GM20431 (cell line): ENCODE measurements at regions not wholly inside any gene's neighbourhood (a gene's known extent, or its start where the extent isn't known, plus 50 kb on each side); places are given as distances from the start of the nearest gene placed in this dataset.

ENCODE experiments used
- in situ Hi-C: fragments of 300-500 bp; cut with MseI, MboI; formaldehyde crosslinking; loops from one replicate; pipeline ENCODE4 v1.15.0; 2020; ENCODE audit warnings: low sequenced_read_pairs; ENCODE audit not compliant: unreplicated experiment

DNA sequence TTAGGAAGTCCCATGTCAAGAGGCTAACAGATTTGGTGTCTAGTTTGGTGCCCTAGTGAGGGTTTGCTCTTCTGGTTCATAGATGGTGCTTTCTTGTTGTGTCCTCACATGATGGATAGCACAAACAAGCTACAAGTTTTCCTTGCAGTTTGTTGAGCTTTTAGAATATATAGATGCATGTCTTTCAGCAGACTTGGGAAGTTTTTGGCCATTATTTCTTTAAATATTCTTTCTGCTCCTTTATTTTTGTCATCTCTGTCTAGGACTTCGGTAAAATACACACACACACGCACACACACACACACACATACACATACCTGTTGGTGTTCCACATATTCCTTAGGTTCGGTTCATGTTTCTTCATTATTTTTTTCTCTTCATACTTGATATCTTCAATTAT is 81.5 kb upstream of the TEX51 start:
- in situ Hi-C loops = no loop called here

DNA sequence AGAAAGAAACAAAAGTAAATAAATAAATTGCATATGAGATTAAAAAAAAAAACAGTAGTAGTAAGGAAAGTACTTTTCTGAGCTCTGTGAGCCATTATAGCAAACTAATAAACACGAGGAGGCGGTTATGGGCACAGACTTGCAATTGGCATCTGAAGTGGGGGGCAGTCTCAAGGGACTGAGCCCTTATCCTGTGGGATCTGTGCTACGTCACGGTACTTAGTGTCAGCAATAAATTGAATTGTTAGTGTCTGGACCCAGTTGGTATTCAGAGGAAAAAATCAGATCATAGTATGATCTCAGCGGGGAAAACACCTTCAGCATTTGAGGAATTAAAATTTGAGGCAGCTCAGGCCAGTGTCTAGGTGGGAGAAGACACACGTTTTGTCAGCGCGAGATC is 76.6 kb upstream of the TEX51 start:
- in situ Hi-C loops = no loop called here

DNA sequence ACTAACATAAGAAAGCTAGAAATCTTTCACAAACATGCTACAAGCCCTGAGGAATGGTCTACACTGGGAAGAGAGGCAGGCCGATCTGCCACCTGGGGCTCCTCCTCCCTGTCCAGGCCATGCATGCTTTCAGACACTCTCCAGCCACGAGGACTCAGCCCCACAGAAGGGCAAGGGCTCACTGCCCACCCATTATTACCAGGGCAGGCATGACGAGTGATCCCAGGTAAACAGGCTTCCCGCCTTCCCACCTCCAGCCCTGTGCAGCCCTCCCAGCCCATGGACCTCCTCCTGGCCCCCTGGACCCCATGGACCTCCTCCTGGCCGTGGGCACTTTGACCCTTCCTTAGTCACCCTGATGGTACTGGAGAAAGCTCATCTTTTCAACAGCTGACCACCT is 75.8 kb upstream of the TEX51 start:
- in situ Hi-C loops = no loop called here

DNA sequence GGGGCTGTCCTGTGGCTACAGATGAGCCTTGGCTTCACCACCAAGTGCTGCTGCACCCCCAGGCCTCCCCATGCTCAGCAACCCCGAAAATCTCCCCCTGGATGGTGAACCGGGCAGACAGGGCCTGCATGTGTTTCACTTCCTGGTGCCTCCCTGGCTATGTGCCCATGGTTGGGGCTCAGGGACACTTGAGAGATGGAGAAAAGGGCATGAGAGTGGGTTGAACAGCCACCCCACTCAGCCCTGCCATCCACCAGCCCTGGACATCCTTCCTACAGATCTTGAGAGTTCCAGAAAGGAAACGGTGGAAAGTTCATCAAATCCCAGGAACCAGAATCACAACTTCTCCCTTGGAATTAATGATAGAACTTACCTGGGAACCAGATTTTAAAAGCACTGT is 74.7 kb upstream of the TEX51 start:
- in situ Hi-C loops = no loop called here

DNA sequence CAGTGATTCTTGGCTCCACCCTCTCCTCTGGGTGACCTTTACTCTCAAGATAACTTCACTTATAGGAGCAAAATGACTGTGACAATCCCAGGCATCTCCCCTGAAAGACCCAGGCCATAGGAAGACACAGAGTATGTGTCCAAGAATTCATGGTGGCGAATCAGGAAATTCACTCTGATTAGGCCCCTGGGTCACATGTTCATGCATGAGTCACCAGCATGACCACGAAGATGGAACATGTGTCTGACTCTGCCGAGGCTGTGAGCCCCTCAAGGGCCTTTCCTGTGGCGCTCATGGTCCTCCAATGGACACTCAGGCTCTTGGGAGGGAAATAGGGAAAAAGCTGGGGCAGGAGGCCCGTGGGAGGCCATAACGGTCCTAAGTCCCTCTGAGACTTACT is 74.0 kb upstream of the TEX51 start:
- in situ Hi-C loops = no loop called here

GRCh38 chr2:126825316-126825715 is 73.4 kb upstream of the TEX51 start:
- in situ Hi-C loops = no loop called here

- in situ Hi-C loops = no loop called here
These were observed 72.2 kb upstream of the TEX51 start for GRCh38 chr2:126826491-126826890.

GRCh38 chr2:126827371-126827770 is 71.3 kb upstream of the TEX51 start:
- in situ Hi-C loops = no loop called here

DNA sequence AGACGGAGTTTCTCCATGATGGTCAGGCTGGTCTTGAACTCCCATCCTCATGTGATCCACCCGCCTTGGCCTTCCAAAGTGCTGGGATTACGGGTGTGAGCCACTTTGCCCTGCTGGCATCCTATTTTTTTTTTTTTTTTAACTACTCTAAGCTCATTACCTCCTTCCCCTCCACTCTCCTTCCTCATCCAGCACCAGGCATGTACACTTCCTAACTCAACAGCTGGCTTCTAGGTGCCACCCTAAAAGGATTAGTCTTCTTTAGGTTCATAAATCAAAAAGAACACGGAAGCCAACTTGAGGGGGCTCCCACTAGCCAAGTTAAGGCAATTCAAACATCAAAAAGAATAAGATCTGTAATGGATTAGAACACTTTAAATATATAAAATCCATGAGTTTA is 70.6 kb upstream of the TEX51 start:
- in situ Hi-C loops = no loop called here

GRCh38 chr2:126828491-126828890 is 70.2 kb upstream of the TEX51 start:
- in situ Hi-C loops = no loop called here

DNA sequence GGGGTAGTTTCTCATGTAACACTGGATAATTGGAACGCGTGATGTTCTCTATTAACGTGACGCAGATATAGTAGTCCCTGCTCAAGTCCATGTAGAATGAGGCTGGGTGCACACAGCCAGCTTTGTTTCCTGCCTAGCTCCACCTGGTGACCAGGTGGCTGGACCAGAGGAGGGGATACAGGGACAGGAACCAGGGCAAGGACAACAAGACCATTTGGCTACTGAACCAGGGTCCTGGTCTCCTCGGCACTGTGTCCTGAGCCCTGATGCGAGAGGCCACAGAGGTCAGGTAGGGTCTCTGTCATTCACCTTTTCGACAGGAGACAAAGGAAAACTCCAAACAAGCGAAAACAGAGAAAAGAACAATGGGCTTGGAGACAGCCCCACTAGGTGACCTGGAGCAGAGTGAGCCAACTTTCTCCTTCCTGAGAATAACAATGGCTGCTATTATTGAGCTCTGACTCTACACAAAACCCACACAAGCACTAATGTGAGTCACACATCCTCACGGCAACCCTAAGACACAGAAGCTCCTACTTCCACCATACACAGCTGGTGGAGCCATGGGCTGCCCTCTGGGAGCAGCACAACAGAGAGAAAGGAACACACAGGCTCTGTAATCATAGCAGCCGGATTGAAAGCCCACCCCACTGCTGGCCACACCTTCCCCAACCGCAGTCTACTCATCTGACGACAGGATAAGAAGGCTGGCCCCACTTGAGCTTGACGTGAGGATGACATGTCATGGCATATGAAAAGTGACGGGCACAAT is 67.3 kb upstream of the TEX51 start:
- in situ Hi-C loops = no loop called here

GRCh38 chr2:126832014-126832413 is 66.7 kb upstream of the TEX51 start:
- in situ Hi-C loops = no loop called here

GRCh38 chr2:126832757-126833156 is 65.9 kb upstream of the TEX51 start:
- in situ Hi-C loops = no loop called here

GRCh38 chr2:126834006-126834659 is 64.6 kb upstream of the TEX51 start:
- in situ Hi-C loops = no loop called here

DNA sequence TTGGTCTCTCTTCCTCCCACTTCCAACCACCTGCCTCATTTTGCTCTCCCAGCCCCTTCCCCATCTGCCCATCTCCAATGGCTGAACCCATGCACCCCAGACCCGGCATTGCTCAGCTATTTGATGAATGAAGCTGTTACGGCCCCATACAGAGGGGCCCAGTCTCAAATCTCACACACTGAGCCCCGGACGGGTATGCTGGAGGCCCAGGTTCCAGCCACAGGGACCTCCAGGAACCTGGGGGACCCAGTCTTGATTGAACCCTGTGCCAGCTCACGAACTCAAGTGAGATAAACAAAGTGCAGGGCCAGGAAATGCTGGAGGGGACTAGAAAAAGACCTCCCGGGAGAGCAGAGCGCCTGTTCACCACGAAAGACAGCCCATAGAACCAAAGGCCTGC is 63.4 kb upstream of the TEX51 start:
- in situ Hi-C loops = no loop called here

DNA sequence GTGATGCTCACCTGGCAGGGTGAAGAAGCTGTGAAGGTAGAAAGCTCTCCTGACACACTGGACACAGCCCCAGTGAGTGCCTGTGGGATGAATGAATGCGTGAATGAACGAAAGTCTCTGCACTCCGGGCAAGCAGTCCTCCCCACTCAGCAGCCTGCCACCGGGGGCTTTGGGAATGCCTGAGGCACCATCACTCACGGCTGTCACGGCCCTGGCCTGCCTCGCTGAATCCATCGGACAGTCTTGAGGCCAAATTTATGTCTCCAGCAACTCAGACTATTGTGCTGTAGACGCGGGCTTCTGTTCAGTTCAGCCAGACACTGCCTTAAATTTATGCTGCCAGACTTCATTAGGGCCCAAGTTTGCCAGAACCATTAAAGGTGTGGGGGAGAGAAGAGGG is 62.9 kb upstream of the TEX51 start:
- in situ Hi-C loops = no loop called here

GRCh38 chr2:126836761-126837679 is 61.7 kb upstream of the TEX51 start:
- in situ Hi-C loops = no loop called here

DNA sequence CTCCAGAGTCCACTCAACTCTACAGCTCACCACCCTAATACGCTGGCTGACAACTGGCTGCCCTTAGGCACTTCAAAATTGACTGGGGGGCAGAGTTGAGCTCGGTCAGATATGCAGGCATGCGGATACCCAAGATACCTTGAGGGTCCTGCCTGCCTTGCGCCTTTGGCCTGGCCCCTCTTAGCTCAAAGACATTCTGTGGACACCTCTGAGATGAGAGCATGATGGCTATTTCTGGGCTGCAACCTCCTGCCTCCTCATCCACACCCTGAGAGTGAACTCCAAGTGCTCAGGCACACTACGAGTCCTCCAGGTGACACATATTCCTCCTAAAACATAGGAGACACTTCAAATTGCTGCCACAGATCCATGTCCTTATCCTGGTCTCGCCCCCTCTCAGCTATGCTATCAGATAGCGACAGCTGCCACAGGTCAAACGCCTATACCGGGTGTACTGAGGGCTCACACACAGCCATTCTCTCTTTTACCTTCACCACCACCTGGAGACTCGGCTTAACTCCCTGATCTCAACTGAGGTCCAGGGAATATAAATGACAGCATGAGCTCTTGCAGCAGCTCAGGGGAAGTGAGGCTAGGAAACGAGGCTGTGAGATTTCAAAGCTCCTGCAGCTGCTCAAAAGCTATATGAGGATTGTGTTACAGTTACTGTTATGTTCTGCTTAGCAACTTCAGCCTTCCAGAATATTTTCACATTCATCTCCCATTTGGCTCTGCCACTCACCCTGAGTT is 60.5 kb upstream of the TEX51 start:
- in situ Hi-C loops = no loop called here

- in situ Hi-C loops = no loop called here
These were observed 60.0 kb upstream of the TEX51 start for GRCh38 chr2:126838716-126838985.

- in situ Hi-C loops = no loop called here
These were observed 58.9 kb upstream of the TEX51 start for GRCh38 chr2:126839796-126840195.
